ENCODE measurements at regions not wholly inside any gene's neighbourhood (a gene's known extent, or its start where the extent isn't known, plus 50 kb on each side); places are given as distances from the start of the nearest gene placed in this dataset.

DNA sequence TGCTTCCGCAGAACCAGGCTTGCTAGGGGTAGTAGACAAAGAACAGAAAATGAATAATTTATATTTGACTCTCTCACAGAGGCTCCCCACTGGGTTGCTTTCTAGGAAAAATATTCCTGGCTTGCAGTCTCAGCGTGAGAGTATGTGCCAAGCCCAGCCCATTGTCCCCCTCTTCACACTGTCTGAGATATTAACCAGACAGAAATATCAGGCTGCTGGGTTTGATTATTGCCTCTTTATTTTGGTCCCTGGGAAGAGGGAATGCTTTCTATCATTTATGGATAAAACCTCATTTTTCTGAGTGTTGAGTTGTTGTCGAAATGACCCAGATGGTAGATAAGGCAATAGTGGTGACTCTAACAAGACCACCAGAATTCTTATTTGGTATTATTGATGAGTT, 367.9 kb downstream of the METTL15 start:
- Histone ChIP-seq H3K4me2 (ENCODE audit: low read depth, low read length, poor library complexity, severe bottlenecking) (no peak overlapping the region), H3K36me3 (ENCODE audit: low read length) (no peaks in the 10 kb centered on the region), H3K9me3 (ENCODE audit: insufficient read depth, low read length) (no peaks in the 10 kb centered on the region), H3K9ac (ENCODE audit: low read length) (no peak overlapping the region), H3F3A (ENCODE audit: insufficient read depth) (no peaks in the 10 kb centered on the region), H3K27ac (ENCODE audit: low read depth, low read length) (no peak overlapping the region), H4K20me1 (ENCODE audit: low read depth, low read length) (no peaks in the 10 kb centered on the region), H3K9me2 (replicated peaks; ENCODE audit: insufficient read depth, low read length) (no peaks in the 10 kb centered on the region), H3K27me3 (ENCODE audit: low read length) (no peaks in the 10 kb centered on the region), H2AFZ (ENCODE audit: low read depth, low read length, severe bottlenecking) (no peak overlapping the region), H3K4me3 (ENCODE audit: insufficient read depth, low read length, poor library complexity, severe bottlenecking) (no peak overlapping the region), H3K79me2 (ENCODE audit: insufficient read depth, low read length) (no peaks in the 10 kb centered on the region)
- TF ChIP-seq, protein P1, sequence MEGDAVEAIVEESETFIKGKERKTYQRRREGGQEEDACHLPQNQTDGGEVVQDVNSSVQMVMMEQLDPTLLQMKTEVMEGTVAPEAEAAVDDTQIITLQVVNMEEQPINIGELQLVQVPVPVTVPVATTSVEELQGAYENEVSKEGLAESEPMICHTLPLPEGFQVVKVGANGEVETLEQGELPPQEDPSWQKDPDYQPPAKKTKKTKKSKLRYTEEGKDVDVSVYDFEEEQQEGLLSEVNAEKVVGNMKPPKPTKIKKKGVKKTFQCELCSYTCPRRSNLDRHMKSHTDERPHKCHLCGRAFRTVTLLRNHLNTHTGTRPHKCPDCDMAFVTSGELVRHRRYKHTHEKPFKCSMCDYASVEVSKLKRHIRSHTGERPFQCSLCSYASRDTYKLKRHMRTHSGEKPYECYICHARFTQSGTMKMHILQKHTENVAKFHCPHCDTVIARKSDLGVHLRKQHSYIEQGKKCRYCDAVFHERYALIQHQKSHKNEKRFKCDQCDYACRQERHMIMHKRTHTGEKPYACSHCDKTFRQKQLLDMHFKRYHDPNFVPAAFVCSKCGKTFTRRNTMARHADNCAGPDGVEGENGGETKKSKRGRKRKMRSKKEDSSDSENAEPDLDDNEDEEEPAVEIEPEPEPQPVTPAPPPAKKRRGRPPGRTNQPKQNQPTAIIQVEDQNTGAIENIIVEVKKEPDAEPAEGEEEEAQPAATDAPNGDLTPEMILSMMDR (IDR thresholded peaks at IDR 0.05; ENCODE audit: insufficient read depth, low read length, poor library complexity, severe bottlenecking): no peak
- no peak for TF ChIP-seq EZH2phosphoT487 (conservative IDR thresholded peaks at IDR 0.05; ENCODE audit: low read length)

GRCh38 chr11:28472904-28473303, 364.7 kb downstream of the METTL15 start:
- Histone ChIP-seq H2AFZ (ENCODE audit: low read depth, low read length, severe bottlenecking) (no peak overlapping the region), H3K9me3 (ENCODE audit: insufficient read depth, low read length) (no peaks in the 10 kb centered on the region), H3K4me2 (ENCODE audit: low read depth, low read length, poor library complexity, severe bottlenecking) (no peak overlapping the region), H3K9ac (ENCODE audit: low read length) (no peak overlapping the region), H3F3A (ENCODE audit: insufficient read depth) (no peaks in the 10 kb centered on the region), H3K27me3 (ENCODE audit: low read length) (no peaks in the 10 kb centered on the region), H4K20me1 (ENCODE audit: low read depth, low read length) (no peaks in the 10 kb centered on the region), H3K4me3 (ENCODE audit: insufficient read depth, low read length, poor library complexity, severe bottlenecking) (no peak overlapping the region), H3K27ac (ENCODE audit: low read depth, low read length) (no peak overlapping the region), H3K36me3 (ENCODE audit: low read length) (no peaks in the 10 kb centered on the region), H3K79me2 (ENCODE audit: insufficient read depth, low read length) (no peaks in the 10 kb centered on the region), H3K9me2 (replicated peaks; ENCODE audit: insufficient read depth, low read length) (no peaks in the 10 kb centered on the region)
- TF ChIP-seq EZH2phosphoT487 (conservative IDR thresholded peaks at IDR 0.05; ENCODE audit: low read length): no peak
- TF ChIP-seq, protein P1 (IDR thresholded peaks at IDR 0.05; ENCODE audit: insufficient read depth, low read length, poor library complexity, severe bottlenecking): no peak

DNA sequence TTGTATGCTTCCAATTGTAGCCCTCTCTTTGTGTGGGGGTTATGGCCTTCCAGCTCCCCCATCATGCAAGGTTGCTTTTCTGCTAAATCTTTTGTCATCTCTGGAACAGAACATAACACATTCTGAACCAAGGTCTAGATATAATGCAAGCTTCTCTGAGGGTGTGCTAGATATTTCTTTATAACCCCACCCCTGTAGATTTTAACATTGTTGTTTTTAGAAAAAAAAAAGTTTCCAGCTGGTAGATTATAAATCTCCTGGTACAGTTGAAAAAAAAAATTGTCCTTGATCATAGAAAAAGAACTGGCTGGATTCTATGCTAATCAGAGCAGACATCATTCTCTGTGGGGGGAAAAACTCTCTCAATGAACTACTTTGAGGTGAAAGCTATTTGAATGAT, 363.3 kb downstream of the METTL15 start:
- no peaks in the 10 kb centered on the region for H3K79me2 ChIP-seq (ENCODE audit: insufficient read depth, low read length)
- no peaks in the 10 kb centered on the region for H3F3A ChIP-seq (ENCODE audit: insufficient read depth)
- no peak for TF ChIP-seq EZH2phosphoT487 (conservative IDR thresholded peaks at IDR 0.05; ENCODE audit: low read length)
- TF ChIP-seq, protein P1 (IDR thresholded peaks at IDR 0.05; ENCODE audit: insufficient read depth, low read length, poor library complexity, severe bottlenecking): no peak
- H3K9me3 ChIP-seq (ENCODE audit: insufficient read depth, low read length): no peaks in the 10 kb centered on the region
- H3K4me2 ChIP-seq (ENCODE audit: low read depth, low read length, poor library complexity, severe bottlenecking): no peak overlapping the region
- H3K27me3 ChIP-seq (ENCODE audit: low read length): no peaks in the 10 kb centered on the region
- no peak overlapping the region for H3K27ac ChIP-seq (ENCODE audit: low read depth, low read length)
- H4K20me1 ChIP-seq (ENCODE audit: low read depth, low read length): no peaks in the 10 kb centered on the region
- H2AFZ ChIP-seq (ENCODE audit: low read depth, low read length, severe bottlenecking): no peak overlapping the region
- no peaks in the 10 kb centered on the region; the same call in 1 of the 2 replicates for H3K9me2 ChIP-seq (replicated peaks; ENCODE audit: insufficient read depth, low read length)
- no peak overlapping the region for H3K4me3 ChIP-seq (ENCODE audit: insufficient read depth, low read length, poor library complexity, severe bottlenecking)
- no peak overlapping the region for H3K9ac ChIP-seq (ENCODE audit: low read length)
- H3K36me3 ChIP-seq (ENCODE audit: low read length): no peaks in the 10 kb centered on the region

Data from SU-DHL-6 (cell line).